ENCODE measurements at regions not wholly inside any gene's neighbourhood (a gene's known extent, or its start where the extent isn't known, plus 50 kb on each side); places are given as distances from the start of the nearest gene placed in this dataset.

- no peak for TF ChIP-seq CTCF (IDR thresholded peaks at IDR 0.05)
- no peak for TF ChIP-seq POLR2A (IDR thresholded peaks at IDR 0.05)
These were observed 258.5 kb upstream of the DDX18 start for GRCh38 chr2:117555965-117556364.

All from suprapubic skin (tissue), 3 donors.